Testis (tissue), 2 donors: ENCODE measurements at regions not wholly inside any gene's neighbourhood (a gene's known extent, or its start where the extent isn't known, plus 50 kb on each side); places are given as distances from the start of the nearest gene placed in this dataset.

Experiments
- CTCF ChIP-seq, 3 experiments: fragments of 450-650 bp in 2 of 3; fragments of 200-600 bp in 1 of 3; sonication (generic) in 1 of 3; IDR thresholded peaks; one replicate each; pipeline ENCODE4 v1.5.1; 2016 to 2019; ENCODE audit warnings: antibody characterized with exemption in 3 of 3, mild to moderate bottlenecking in 2 of 3, moderate library complexity in 1 of 3
- POLR2A ChIP-seq: fragments of 450-650 bp; IDR thresholded peaks from one replicate; pipeline ENCODE4 v1.6.1; 2017; ENCODE audit warnings: antibody characterized with exemption, mild to moderate bottlenecking, moderate library complexity

- TF ChIP-seq CTCF (IDR thresholded peaks at IDR 0.05) (no peak), POLR2A (no peak)
Measured at GRCh38 chr2:109067631-109068125, 61.3 kb upstream of the SH3RF3 start.
